ENCODE measurements at regions not wholly inside any gene's neighbourhood (a gene's known extent, or its start where the extent isn't known, plus 50 kb on each side); places are given as distances from the start of the nearest gene placed in this dataset.

DNA sequence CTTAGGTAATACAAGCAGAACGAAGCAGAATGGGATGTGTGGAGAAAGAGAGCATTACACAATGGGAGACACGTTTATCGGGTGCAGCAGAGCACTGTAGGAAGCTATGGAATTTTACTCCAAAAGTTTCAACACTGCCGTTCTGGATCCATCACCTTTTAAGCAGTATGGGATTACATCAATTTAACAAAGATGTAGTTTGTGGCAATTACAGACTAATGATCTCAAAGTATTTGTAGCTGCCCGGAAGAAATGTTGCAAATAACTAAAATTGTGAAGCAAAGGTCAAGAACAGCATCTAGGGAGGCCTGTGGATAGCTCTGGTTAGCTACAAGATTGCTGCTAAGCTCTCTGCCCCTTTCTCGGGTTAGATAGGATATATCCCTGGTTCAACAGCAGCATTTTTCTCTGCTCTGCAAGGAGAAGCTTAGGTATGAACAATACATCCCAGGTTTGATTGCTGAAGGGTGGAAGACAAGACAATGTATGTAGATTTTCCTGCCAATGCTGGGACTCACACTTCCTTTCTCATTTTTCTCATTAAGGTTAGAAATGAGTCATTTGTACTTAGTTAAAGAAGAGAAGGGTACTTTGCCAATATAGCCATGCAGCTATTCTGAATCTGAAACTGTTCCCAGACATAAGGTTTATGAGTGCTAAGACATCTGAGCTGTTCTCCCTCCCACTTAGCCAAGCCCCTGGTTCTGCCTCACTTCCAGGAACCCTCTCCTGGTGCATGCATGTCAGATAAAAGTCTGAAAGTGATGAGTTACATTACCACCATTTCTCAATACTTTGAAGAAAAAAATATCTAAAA lies 75.0 kb upstream of the HIF1A start (continued):
- TF ChIP-seq, protein P1, sequence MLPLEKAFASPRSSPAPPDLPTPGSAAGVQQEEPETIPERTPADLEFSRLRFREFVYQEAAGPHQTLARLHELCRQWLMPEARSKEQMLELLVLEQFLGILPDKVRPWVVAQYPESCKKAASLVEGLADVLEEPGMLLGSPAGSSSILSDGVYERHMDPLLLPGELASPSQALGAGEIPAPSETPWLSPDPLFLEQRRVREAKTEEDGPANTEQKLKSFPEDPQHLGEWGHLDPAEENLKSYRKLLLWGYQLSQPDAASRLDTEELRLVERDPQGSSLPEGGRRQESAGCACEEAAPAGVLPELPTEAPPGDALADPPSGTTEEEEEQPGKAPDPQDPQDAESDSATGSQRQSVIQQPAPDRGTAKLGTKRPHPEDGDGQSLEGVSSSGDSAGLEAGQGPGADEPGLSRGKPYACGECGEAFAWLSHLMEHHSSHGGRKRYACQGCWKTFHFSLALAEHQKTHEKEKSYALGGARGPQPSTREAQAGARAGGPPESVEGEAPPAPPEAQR (tag by site-specific recombination; IDR thresholded peaks at IDR 0.05), result no peak
- no peak for TF ChIP-seq SCRT2 (tag by site-specific recombination; IDR thresholded peaks at IDR 0.05)

DNA sequence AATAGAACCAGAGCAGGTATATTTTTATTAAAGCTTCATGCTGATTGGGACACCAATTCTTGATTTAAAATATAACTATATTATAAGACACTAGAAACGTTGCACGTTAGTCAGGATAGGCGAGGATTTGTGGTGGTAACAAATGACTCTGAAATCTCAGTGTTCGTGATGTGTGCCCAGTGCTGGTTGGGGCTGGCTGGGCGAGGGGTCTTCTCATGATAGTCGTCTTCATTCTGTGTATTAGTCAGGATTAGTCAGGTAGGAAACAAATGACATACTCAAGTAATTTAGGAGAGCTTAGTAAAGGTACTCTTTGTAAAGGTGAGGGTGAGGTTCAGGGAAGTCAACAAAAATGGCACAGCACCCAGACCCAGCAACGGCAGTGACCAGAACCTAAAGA lies 73.9 kb upstream of the HIF1A start:
- no peaks in the 10 kb centered on the region; the same call in 1 of the 2 replicates for H3K4me1 ChIP-seq (ENCODE audit: control insufficient read depth, insufficient read depth, low read length)
- CTCF ChIA-PET, result interaction anchor here (0.6 kb wide), 1 partner anchor 323 kb away, joined by 3 read pairs; no protein-coding TSS in a partner anchor

DNA sequence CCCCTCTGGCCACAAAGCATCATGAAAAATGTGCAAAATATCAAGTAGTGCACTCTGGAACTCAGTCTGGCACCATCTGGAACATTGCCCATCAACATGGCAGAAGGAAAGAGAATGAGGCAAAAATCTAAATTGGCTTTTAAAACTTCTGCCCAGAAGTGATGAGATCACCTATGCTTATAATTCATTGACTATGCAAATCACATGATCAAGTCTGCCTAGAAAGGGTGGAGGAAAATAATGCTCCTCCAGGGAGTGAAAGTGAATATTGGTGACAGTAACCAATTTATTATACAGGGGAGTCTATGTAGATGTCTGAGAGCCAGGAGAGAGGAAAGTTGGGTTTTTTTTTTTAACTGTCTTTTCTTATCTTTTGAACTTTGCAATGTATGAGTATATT lies 73.3 kb upstream of the HIF1A start:
- H3K9me3 ChIP-seq (ENCODE audit: control insufficient read depth, insufficient read depth, low read depth, low read length), result no peaks in the 10 kb centered on the region
- no peak overlapping the region for H3K4me3 ChIP-seq (ENCODE audit: low read depth, low read length)
- H3K4me1 ChIP-seq (ENCODE audit: control insufficient read depth, insufficient read depth, low read length), result no peaks in the 10 kb centered on the region; the same call in 1 of the 2 replicates
- no peaks in the 10 kb centered on the region for H3K36me3 ChIP-seq (ENCODE audit: control insufficient read depth in 2 of 2, insufficient read depth in 1 of 2, low read length in 2 of 2)
- H3K27ac ChIP-seq (ENCODE audit: extremely low read depth, low read depth, low read length), result no peak overlapping the region
- POLR2A ChIA-PET, result no interaction called here
- CTCF ChIA-PET, result no interaction called here
- TF ChIP-seq ZNF211 (tag by site-specific recombination; IDR thresholded peaks at IDR 0.05; ENCODE audit: low read depth) (no peak), ZNF610 (tag by site-specific recombination; IDR thresholded peaks at IDR 0.05; ENCODE audit: borderline replicate concordance) (no peak), ZNF221 (tag by site-specific recombination; IDR thresholded peaks at IDR 0.05; ENCODE audit: borderline replicate concordance) (no peak), ZNF202 (tag by site-specific recombination; IDR thresholded peaks at IDR 0.05; ENCODE audit: borderline replicate concordance) (no peak), ZNF664 (tag by site-specific recombination; IDR thresholded peaks at IDR 0.05) (no peak), WT1 (tag by site-specific recombination; IDR thresholded peaks at IDR 0.05) (no peak), GLIS2 (tag by site-specific recombination; IDR thresholded peaks at IDR 0.05) (no peak)
- TF ChIP-seq, protein P2, sequence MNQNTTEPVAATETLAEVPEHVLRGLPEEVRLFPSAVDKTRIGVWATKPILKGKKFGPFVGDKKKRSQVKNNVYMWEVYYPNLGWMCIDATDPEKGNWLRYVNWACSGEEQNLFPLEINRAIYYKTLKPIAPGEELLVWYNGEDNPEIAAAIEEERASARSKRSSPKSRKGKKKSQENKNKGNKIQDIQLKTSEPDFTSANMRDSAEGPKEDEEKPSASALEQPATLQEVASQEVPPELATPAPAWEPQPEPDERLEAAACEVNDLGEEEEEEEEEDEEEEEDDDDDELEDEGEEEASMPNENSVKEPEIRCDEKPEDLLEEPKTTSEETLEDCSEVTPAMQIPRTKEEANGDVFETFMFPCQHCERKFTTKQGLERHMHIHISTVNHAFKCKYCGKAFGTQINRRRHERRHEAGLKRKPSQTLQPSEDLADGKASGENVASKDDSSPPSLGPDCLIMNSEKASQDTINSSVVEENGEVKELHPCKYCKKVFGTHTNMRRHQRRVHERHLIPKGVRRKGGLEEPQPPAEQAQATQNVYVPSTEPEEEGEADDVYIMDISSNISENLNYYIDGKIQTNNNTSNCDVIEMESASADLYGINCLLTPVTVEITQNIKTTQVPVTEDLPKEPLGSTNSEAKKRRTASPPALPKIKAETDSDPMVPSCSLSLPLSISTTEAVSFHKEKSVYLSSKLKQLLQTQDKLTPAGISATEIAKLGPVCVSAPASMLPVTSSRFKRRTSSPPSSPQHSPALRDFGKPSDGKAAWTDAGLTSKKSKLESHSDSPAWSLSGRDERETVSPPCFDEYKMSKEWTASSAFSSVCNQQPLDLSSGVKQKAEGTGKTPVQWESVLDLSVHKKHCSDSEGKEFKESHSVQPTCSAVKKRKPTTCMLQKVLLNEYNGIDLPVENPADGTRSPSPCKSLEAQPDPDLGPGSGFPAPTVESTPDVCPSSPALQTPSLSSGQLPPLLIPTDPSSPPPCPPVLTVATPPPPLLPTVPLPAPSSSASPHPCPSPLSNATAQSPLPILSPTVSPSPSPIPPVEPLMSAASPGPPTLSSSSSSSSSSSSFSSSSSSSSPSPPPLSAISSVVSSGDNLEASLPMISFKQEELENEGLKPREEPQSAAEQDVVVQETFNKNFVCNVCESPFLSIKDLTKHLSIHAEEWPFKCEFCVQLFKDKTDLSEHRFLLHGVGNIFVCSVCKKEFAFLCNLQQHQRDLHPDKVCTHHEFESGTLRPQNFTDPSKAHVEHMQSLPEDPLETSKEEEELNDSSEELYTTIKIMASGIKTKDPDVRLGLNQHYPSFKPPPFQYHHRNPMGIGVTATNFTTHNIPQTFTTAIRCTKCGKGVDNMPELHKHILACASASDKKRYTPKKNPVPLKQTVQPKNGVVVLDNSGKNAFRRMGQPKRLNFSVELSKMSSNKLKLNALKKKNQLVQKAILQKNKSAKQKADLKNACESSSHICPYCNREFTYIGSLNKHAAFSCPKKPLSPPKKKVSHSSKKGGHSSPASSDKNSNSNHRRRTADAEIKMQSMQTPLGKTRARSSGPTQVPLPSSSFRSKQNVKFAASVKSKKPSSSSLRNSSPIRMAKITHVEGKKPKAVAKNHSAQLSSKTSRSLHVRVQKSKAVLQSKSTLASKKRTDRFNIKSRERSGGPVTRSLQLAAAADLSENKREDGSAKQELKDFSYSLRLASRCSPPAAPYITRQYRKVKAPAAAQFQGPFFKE (tag by site-specific recombination; IDR thresholded peaks at IDR 0.05; ENCODE audit: borderline replicate concordance), result no peak
- TF ChIP-seq, protein P3, sequence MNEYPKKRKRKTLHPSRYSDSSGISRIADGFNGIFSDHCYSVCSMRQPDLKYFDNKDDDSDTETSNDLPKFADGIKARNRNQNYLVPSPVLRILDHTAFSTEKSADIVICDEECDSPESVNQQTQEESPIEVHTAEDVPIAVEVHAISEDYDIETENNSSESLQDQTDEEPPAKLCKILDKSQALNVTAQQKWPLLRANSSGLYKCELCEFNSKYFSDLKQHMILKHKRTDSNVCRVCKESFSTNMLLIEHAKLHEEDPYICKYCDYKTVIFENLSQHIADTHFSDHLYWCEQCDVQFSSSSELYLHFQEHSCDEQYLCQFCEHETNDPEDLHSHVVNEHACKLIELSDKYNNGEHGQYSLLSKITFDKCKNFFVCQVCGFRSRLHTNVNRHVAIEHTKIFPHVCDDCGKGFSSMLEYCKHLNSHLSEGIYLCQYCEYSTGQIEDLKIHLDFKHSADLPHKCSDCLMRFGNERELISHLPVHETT (tag by site-specific recombination; IDR thresholded peaks at IDR 0.05), result no peak

More for the DNA sequence above, 73.9 kb upstream of the HIF1A start:
- H3K4me3 ChIP-seq (ENCODE audit: low read depth, low read length), result no peak overlapping the region
- POLR2A ChIA-PET, result no interaction called here
- no peak overlapping the region for H3K27ac ChIP-seq (ENCODE audit: extremely low read depth, low read depth, low read length)
- no peaks in the 10 kb centered on the region for H3K9me3 ChIP-seq (ENCODE audit: control insufficient read depth, insufficient read depth, low read depth, low read length)
- H3K36me3 ChIP-seq (ENCODE audit: control insufficient read depth in 2 of 2, insufficient read depth in 1 of 2, low read length in 2 of 2), result no peaks in the 10 kb centered on the region
- TF ChIP-seq, protein P4, sequence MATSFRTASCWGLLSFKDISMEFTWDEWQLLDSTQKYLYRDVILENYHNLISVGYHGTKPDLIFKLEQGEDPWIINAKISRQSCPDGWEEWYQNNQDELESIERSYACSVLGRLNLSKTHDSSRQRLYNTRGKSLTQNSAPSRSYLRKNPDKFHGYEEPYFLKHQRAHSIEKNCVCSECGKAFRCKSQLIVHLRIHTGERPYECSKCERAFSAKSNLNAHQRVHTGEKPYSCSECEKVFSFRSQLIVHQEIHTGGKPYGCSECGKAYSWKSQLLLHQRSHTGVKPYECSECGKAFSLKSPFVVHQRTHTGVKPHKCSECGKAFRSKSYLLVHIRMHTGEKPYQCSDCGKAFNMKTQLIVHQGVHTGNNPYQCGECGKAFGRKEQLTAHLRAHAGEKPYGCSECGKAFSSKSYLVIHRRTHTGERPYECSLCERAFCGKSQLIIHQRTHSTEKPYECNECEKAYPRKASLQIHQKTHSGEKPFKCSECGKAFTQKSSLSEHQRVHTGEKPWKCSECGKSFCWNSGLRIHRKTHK (tag by site-specific recombination; IDR thresholded peaks at IDR 0.05), result no peak
- no peak for TF ChIP-seq BCL11B (tag by site-specific recombination; IDR thresholded peaks at IDR 0.05; ENCODE audit: low read depth)
- no peak for TF ChIP-seq ZNF214 (tag by site-specific recombination; IDR thresholded peaks at IDR 0.05; ENCODE audit: borderline replicate concordance)
- no peak for TF ChIP-seq ZNF48 (tag by site-specific recombination; IDR thresholded peaks at IDR 0.05)
- TF ChIP-seq EGR2 (tag by site-specific recombination; IDR thresholded peaks at IDR 0.05; ENCODE audit: low read depth), result no peak
- TF ChIP-seq REPIN1 (tag by site-specific recombination; IDR thresholded peaks at IDR 0.05; ENCODE audit: low read depth), result no peak
- TF ChIP-seq MZF1 (tag by site-specific recombination; IDR thresholded peaks at IDR 0.05; ENCODE audit: borderline replicate concordance), result no peak
- TF ChIP-seq ZNF530 (tag by site-specific recombination; IDR thresholded peaks at IDR 0.05; ENCODE audit: low read depth), result no peak
- no peak for TF ChIP-seq ZNF423 (tag by site-specific recombination; IDR thresholded peaks at IDR 0.05)
- TF ChIP-seq, protein P5, sequence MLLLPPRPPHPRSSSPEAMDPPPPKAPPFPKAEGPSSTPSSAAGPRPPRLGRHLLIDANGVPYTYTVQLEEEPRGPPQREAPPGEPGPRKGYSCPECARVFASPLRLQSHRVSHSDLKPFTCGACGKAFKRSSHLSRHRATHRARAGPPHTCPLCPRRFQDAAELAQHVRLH (tag by site-specific recombination; IDR thresholded peaks at IDR 0.05), result no peak
- no peak for TF ChIP-seq ZNF558 (tag by site-specific recombination; IDR thresholded peaks at IDR 0.05)
- no peak for TF ChIP-seq ZNF792 (tag by site-specific recombination; IDR thresholded peaks at IDR 0.05)
- TF ChIP-seq SP7 (tag by site-specific recombination; IDR thresholded peaks at IDR 0.05), result no peak
- no peak for TF ChIP-seq ZNF830 (tag by site-specific recombination; IDR thresholded peaks at IDR 0.05; ENCODE audit: low read depth)
- no peak for TF ChIP-seq SCRT2 (tag by site-specific recombination; IDR thresholded peaks at IDR 0.05)
- TF ChIP-seq ZNF335 (tag by site-specific recombination; conservative IDR thresholded peaks at IDR 0.05), result no peak
- no peak for TF ChIP-seq ZNF596 (tag by site-specific recombination; IDR thresholded peaks at IDR 0.05)
- TF ChIP-seq, protein P6, sequence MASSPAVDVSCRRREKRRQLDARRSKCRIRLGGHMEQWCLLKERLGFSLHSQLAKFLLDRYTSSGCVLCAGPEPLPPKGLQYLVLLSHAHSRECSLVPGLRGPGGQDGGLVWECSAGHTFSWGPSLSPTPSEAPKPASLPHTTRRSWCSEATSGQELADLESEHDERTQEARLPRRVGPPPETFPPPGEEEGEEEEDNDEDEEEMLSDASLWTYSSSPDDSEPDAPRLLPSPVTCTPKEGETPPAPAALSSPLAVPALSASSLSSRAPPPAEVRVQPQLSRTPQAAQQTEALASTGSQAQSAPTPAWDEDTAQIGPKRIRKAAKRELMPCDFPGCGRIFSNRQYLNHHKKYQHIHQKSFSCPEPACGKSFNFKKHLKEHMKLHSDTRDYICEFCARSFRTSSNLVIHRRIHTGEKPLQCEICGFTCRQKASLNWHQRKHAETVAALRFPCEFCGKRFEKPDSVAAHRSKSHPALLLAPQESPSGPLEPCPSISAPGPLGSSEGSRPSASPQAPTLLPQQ (tag by site-specific recombination; IDR thresholded peaks at IDR 0.05), result no peak

Measured in HEK293 (cell line).